ENCODE measurements at regions not wholly inside any gene's neighbourhood (a gene's known extent, or its start where the extent isn't known, plus 50 kb on each side); places are given as distances from the start of the nearest gene placed in this dataset.
"Not testable (repeated sequence)": the region's sequence is repeated elsewhere in the genome, so short reads cannot be mapped to it uniquely, and the experiment has no call there.

DNA sequence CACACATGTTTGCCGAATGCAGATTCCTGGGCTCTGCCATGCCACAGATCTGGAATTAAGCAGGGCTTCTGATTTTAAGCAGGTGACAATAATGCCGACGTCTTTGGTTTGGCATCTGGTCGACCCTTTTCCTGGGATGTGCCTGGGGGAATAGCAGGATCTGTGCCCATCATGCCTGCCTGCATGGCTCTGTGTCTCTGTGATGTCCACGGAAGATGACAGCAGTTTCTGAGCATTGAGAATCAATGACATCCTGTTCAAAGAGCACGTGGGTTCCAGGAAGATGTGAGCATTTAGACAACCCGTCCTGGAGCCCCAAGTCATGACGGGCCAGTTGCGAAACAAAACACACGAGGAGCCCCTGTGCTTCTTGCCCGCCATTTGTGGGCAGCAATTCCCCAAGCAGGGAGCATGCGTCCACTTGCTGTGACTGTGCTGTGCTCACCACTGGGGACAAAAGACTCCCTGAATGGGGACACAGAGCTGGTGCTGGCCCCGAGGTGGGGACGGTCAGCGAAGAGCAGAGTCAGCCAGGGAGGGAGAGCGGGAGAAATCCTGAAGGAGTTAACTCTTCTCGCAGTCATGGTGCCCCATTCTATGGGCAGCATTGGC, 110.1 kb downstream of the ERMARD start:
- no peak for DNase-seq (ENCODE audit: low spot score)

DNA sequence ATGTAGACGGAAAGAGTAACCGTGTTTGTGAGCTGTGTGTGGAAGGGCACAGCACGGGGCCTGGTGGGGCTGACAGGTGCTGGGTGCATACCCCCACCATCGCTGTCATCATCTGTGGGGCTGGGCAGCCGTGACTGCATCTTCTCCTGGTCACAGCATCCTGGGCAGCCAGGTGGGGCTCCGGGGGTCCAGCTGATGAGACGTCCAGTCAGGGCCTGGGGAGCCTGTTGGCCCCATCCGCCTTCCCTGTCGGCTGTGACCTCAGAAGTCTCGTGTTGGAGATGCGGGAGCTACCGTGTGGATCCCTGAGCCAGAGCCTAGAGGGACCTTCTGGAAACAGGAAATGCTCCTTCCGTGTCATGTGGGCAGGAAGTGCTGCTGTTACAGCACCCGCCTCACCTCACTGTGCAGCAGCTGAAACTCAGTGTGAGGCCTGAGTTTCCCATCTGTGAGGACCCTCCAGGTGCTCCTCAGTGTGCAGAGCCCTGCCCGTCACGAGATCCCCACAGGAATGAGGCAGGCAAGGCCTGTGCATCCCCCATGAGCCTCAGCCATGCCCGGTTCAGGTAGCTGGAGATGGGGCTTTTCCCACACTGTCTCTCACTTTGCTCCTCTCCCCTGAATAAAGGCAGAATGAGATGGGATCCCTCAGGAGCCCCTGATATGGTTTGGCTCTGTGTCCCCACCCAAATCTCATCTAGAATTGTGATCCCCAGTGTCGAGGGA, 108.7 kb downstream of the ERMARD start:
- no peak for DNase-seq (ENCODE audit: low spot score)

DNA sequence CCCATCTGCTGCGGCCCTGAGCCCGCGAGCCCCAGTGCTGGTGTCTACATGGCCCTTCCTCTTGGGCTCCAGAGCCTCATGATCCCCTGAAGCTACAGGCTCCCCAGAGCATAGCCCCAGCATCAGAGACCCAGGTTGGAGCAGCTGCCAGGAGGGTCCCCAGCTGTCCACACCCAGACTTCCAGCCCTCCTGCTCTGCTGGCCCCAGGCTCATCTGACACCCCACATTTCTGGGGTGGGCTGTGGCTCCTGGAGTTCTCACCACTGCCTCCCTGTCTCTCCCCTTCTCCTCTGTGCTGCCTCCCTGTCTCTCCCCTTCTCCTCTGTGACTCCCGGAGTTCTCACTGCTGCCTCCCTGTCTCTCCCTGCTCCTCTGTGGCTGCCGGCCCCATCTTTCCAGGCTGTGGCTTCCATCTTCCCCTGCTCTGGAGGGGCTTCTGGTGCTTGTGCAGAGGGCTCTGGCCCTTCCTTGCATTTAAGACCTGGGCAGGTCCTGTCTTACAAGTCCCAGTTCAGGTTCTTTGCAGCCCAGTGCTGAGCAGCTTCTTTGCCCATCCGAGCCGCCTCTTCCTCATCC, 108.1 kb downstream of the ERMARD start:
- no peak for DNase-seq (ENCODE audit: low spot score)

DNA sequence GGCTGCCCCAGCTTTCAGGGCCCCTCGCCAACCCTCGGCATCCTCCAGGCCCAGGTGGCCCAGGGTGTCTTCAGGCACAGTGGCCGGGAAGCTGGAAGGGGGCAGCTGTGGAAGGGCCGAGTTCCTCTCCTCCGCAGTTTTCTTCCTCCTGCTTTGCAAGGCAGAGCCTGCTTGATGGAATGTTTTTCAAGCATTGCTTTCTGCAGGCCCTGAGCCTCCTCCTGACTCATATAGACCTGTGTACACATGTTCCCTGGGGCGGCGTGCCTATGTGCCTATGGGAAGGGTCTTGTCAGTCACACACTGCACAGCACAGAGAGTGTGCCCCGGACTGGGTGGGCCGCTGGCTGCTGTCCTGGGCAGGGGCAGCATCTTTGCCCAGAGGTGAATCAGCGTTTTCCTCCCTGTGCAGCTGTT, 107.5 kb downstream of the ERMARD start:
- no peak for DNase-seq (ENCODE audit: low spot score)

DNA sequence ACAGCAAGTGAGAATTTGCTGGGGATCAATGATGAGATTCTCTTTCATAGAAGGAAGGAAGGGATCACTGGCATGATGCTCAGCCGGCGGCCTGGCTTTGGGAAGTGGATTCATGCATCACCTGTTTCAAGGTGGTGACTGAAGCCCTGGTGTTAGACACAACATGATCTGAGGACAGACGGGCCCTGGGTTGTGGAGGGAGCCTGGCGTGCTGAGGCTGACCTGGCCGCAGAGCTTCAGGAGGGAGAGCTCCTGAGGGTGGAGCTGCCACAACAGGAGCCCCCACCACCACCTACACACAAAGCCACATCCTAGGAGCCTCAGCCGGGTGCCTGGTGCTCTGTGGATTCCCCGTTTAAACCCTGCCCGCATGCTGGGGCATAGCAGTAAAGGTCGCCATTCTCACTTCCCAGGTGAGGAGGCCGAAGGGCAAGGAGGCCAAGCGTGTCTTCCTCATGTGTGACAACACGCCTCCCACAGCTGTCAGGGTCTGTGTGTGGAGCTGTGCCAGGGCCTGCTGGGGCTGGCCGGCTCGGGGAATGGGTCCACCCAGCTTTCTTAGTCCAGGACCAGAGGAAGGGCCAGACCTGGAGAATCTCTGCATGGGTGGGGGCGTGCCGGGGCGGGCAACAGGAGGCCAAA, 107.0 kb downstream of the ERMARD start:
- no peak for DNase-seq (ENCODE audit: low spot score)

GRCh38 chr6:169857343-169858292, 106.2 kb downstream of the ERMARD start:
- no peak for DNase-seq (ENCODE audit: low spot score)

DNA sequence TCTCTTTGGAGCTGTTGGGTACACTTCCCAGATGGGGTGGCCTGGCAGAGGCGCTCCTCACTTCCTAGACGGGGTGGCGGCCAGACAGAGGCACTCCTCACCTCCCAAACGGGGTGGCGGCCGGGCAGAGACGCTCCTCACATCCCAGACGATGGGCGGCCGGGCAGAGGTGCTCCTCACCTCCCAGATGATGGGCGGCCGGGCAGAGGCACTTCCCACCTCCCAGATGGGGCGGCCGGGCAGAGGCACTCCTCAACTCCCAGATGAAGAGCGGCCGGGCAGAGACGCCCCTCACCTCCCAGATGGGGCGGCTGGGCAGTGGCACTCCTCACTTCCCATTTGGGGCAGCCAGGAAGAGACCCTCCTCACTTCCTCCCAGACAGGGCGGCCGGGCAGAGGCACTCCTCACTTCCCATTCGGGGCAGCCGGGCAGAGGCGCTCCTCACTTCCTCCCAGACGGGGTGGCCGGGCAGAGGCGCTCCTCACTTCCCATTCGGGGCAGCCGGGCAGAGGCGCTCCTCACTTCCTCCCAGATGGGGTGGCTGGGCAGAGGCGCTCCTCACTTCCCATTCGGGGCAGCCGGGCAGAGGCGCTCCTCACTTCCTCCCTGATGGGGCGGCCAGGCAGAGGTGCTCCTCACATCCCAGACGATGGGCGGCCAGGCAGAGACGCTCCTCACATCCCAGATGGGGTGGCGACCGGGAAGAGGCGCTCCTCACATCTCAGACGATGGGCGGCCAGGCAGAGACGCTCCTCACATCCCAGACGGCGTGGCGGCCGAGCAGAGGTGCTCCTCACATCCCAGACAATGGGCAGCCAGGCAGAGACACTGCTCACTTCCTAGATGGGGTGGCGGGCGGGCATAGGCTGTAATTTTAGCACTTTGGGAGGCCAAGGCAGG, 105.3 kb downstream of the ERMARD start:
- DNase-seq (ENCODE audit: low spot score) = not testable (repeated sequence)

DNA sequence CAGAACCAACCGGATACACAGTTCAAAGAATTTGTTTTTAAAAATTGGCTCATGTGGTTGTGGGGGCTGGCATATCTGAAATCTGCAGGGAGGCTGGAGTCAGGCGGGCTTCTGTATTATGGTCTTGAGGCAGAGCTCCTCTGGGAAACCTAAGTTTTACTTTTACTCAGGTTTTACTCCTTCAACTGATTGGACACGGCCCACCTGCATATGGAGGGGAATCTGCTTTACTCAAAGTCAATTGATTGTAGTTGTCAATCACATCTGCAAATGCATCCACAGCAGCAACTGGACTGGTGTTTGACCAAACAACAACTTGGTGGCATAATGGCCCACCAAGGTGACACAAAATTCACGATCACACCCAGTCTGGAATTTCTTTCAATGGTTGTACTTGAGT, 103.4 kb downstream of the ERMARD start:
- DNase-seq (ENCODE audit: low spot score) = no peak

DNA sequence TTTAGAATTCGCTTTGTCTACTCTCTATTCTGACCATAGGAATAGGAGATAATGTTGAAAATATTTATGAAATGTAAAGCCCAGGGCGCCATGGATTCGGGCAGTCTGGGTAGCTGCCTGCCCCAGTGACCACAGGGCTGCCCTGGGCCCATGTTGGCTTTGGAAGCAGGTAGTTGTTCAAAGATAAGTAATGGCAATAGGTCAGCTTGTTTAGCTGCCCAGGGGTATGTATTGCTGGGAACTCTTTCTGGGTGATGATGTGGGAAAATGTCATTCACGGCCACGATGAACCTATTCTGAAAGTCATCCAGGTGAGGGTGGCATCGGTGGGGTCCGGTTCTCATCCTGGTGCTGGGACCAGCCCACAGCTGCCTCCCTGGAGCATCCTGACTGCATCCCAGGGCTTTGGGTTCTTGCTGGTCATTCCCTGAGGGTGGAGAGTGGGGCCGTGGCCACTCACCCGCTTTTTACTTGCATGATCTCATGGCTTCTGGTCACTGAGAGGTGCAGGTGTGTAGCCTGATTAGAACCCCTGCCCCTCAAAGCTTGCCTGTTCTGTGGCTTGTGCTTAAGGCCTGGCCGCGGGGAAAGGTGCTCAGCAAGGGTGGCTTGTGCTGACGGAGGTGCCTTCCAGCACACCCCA, 102.8 kb downstream of the ERMARD start:
- no peak for DNase-seq (ENCODE audit: low spot score)

- DNase-seq (ENCODE audit: low spot score) = no peak
Measured at GRCh38 chr6:169853196-169854082, 102.0 kb downstream of the ERMARD start.

DNA sequence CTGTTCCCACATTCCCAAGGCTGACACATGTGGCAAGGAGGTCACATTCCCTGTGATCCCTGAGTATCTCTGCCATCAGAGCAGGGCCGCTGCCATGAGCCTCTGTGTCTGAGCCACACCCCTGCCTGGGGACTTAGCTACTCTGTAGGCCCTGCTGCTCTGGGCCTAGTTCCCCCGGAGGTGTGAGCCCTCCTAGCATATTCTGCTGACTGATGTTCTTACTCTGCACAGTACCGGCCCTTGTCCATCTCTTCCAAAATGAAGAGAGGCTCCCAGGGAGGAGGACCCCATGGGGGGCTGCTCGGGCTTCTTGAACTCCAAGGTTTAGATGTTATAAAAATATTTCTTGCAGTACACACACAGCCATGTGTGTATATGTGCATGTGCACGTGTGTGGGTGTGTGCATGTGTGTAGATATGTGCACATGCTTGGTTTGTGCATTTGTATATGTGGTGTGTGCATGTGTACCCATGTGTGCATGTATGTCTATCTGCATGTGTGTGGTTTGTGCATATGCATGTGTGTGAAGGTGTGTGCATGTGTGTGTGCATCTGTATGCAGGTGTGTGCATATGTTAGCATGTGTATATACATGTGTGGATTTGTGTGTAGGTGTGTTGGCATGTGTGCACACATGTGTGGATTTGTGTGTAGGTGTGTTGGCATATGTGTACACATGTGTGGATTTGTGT, 101.2 kb downstream of the ERMARD start:
- no peak for DNase-seq (ENCODE audit: low spot score)

- no peak for DNase-seq (ENCODE audit: low spot score)
Measured at GRCh38 chr6:169851641-169852503, 100.5 kb downstream of the ERMARD start.

- no peak for DNase-seq (ENCODE audit: low spot score)
Measured at GRCh38 chr6:169850746-169851145, 99.3 kb downstream of the ERMARD start.

- no peak for DNase-seq (ENCODE audit: low spot score)
Measured at GRCh38 chr6:169850154-169850553, 98.7 kb downstream of the ERMARD start.

GRCh38 chr6:169849396-169849795, 98.0 kb downstream of the ERMARD start:
- no peak for DNase-seq (ENCODE audit: low spot score)

GRCh38 chr6:169848946-169849345, 97.5 kb downstream of the ERMARD start:
- no peak for DNase-seq (ENCODE audit: low spot score)

DNA sequence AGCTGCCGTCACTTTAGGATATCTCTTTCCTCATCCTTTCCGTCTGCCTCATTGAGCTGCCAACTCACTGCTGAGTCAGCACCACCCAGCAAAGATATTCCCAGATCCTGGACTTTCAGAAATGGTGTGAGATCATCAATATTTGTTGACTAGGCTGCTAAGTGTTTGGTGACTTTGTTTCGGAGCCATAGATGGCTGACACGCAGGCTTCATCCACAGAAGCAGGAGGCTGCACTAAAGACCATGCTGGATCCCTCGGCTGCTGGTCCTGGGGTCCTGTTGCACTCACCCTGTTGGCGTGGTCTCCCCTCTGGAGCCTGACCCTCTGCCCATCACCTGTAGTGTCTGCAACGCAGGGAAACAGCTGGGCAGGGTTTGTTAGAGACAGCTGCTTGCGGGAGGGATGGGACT, 96.5 kb downstream of the ERMARD start:
- DNase-seq (ENCODE audit: low spot score) = no peak

Data from COLO829 (cell line).